Aorta (tissue), 5 donors: ENCODE measurements at regions not wholly inside any gene's neighbourhood (a gene's known extent, or its start where the extent isn't known, plus 50 kb on each side); places are given as distances from the start of the nearest gene placed in this dataset.

Experiments used
- ATAC-seq: fragments of 200-7000 bp; cut with Tn5 transposase; one replicate; pipeline ENCODE4 v1.9.1; 2022; ENCODE audit warnings: moderate library complexity; ENCODE audit not compliant: low FRiP score
- DNase-seq, 2 donors: peaks; one replicate each; pipeline ENCODE4 v3.0.0-alpha.2; 2020
- H3K27ac ChIP-seq, 2 donors: one replicate each; pipeline ENCODE4 v1.5.1; 2013; ENCODE audit warnings: low read length in 2 of 2, mild to moderate bottlenecking in 2 of 2, moderate library complexity in 2 of 2, control low read depth in 1 of 2, inconsistent platforms in 1 of 2, low read depth in 1 of 2
- H3K27me3 ChIP-seq, 2 donors: one replicate each; pipeline ENCODE4 v1.6.1; 2013; ENCODE audit warnings: control low read depth in 1 of 2, low read length in 1 of 2, mild to moderate bottlenecking in 1 of 2, moderate library complexity in 1 of 2; ENCODE audit not compliant: insufficient read depth in 2 of 2, control insufficient read depth in 1 of 2
- H3K36me3 ChIP-seq, 2 donors: one replicate each; pipeline ENCODE4 v1.6.1; 2013; ENCODE audit warnings: control low read depth in 1 of 2, low read length in 1 of 2, mild to moderate bottlenecking in 1 of 2; ENCODE audit not compliant: insufficient read depth in 2 of 2, control insufficient read depth in 1 of 2
- H3K4me1 ChIP-seq, 2 donors: one replicate each; pipeline ENCODE4 v1.6.1; 2013; ENCODE audit warnings: low read length in 2 of 2, control low read depth in 1 of 2, mild to moderate bottlenecking in 1 of 2, moderate library complexity in 1 of 2; ENCODE audit not compliant: insufficient read depth in 2 of 2, control insufficient read depth in 1 of 2
- H3K4me3 ChIP-seq, 2 donors: one replicate each; pipeline ENCODE4 v1.5.1; 2013; ENCODE audit warnings: low read length in 2 of 2, control low read depth in 1 of 2, mild to moderate bottlenecking in 1 of 2
- H3K9me3 ChIP-seq: one replicate; pipeline ENCODE4 v1.6.1; 2013; ENCODE audit warnings: mild to moderate bottlenecking, low read length; ENCODE audit not compliant: control insufficient read depth
- WGBS, 2 donors: extraction: QIAGEN DNeasy Blood & Tissue Kit; methylation state at CpG; one replicate each; pipeline ENCODE4 v1.1.7; 2013; 5-methylcytosine and 5-hydroxymethylcytosine counted together
- intact Hi-C, 2 donors: fragments of 100-400 bp; cut with DNase I; formaldehyde crosslinking; loops; one replicate each; pipeline versions ENCODE4 v1.14.2 to v1.15.0; 2022
- donor health status: healthy with polysubstance abuse.
- donor health status: Bipolar disorder and iron deficiency.
- donor health status: DM: no; HTN: no; CAD: no.
- donor health status: DM: no; HTN: no; CAD: no.
- donor health status: DM: yes; HTN: yes; CAD: no.

DNA sequence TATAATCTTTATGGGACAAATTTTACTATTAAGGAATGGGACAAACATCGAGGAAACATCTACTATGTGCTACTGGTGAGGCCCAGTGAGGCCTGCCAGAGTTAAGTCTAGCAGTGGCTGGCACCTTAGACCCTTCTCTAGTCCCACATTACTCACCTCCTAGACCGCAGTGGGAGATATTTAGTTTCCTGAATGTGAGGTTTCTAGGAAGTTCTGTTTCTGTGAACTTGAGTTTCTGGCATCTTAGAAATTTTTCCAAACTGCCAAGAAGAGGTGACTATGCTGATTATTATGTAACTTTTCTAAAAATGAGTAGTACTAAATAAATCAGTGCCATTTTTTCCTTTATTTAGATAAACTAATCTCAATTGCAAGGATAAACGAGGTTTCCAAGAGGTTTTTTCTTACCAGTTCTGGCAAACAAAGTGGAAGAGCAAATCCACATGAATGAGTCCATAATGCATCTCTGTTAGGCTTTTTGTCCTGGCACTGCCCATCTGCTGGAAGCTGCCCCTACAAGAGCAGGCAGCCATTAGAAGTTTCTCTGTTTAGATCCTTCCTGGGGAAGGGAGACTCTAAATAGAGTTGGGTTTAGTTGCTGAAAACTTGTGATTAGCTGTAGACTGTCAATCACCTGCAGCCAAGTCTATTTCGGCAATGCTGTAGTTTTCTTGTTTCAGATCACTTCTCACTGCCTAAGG is 348.7 kb downstream of the MAN2A1 start:
- intact Hi-C loops, result loop anchor here in 1 of 2 donors (5.0 kb wide), 2 partner anchors 41 to 346 kb away; no protein-coding TSS in a partner anchor
- WGBS, 2 donors, result 6 to 7% methylated on average over 4 of the region's 4 CpGs

GRCh38 chr5:110040178-110040577 is 350.5 kb downstream of the MAN2A1 start:
- 94 to 97% methylated on average over 2 of the region's 2 CpGs for WGBS, 2 donors
- intact Hi-C loops, result no loop called here

More for the DNA sequence above, 348.7 kb downstream of the MAN2A1 start:
- DNase-seq, result peak in 1 of 2 donors; percentile 49
- Histone ChIP-seq H3K4me1 (peaks cover 0 to 7% of the 10 kb centered on the region in 2 donors), H3K27me3 (no peaks in the 10 kb centered on the region), H3K9me3 (no peaks in the 10 kb centered on the region), H3K27ac (peak overlapping the region in 1 of 2 donors; percentile 84), H3K4me3 (no peak overlapping the region), H3K36me3 (no peaks in the 10 kb centered on the region)
- peak; percentile 84 for ATAC-seq

GRCh38 chr5:110043025-110043424 is 353.3 kb downstream of the MAN2A1 start:
- no peak overlapping the region for H3K4me3 ChIP-seq
- WGBS, 2 donors, result 89 to 92% methylated on average over 2 of the region's 2 CpGs

More at GRCh38 chr5:110040178-110040577, 350.5 kb downstream of the MAN2A1 start:
- Histone ChIP-seq H3K4me1 (peaks cover 0 to 7% of the 10 kb centered on the region in 2 donors), H3K9me3 (no peaks in the 10 kb centered on the region), H3K27ac (no peak overlapping the region), H3K36me3 (no peaks in the 10 kb centered on the region), H3K4me3 (no peak overlapping the region), H3K27me3 (no peaks in the 10 kb centered on the region)
- ATAC-seq (no peak), DNase-seq (no peak)

DNA sequence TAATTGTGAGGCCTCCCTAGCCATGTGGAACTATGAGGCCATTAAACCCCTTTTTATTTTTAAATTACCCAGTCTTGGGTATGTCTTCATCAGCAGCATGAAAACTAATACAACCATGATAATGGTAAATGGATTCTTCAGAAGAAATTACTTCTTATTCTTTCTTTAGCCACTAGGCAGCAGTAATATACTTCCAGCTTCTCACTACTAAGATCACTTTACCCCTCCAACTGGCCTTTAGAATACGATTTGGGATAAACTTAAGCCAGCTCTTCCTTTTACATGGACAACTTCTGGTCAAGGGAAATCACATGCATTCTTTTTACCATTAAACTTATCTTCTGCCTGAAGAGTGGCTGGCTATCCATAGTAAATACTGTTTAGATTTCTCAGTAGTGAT is 355.4 kb downstream of the MAN2A1 start:
- no peak overlapping the region for H3K27ac ChIP-seq
- intact Hi-C loops, result no loop called here
- H3K36me3 ChIP-seq, result no peaks in the 10 kb centered on the region
- H3K4me3 ChIP-seq, result no peak overlapping the region
- H3K27me3 ChIP-seq, result no peaks in the 10 kb centered on the region
- no peak for DNase-seq
- H3K9me3 ChIP-seq, result no peaks in the 10 kb centered on the region
- 38 to 41% methylated on average over 1 of the region's 1 CpG for WGBS, 2 donors
- no peaks in the 10 kb centered on the region for H3K4me1 ChIP-seq
- no peak for ATAC-seq

More at GRCh38 chr5:110043025-110043424, 353.3 kb downstream of the MAN2A1 start:
- ATAC-seq (no peak), DNase-seq (no peak)
- no peaks in the 10 kb centered on the region for H3K36me3 ChIP-seq
- peaks cover 0 to 7% of the 10 kb centered on the region in 2 donors for H3K4me1 ChIP-seq
- intact Hi-C loops, result no loop called here
- H3K27ac ChIP-seq, result no peak overlapping the region
- no peaks in the 10 kb centered on the region for H3K27me3 ChIP-seq
- H3K9me3 ChIP-seq, result no peaks in the 10 kb centered on the region

GRCh38 chr5:110048491-110048890 is 358.8 kb downstream of the MAN2A1 start:
- no peaks in the 10 kb centered on the region for H3K9me3 ChIP-seq
- ATAC-seq (no peak), DNase-seq (no peak)
- no peaks in the 10 kb centered on the region for H3K27me3 ChIP-seq
- H3K27ac ChIP-seq, result no peak overlapping the region
- no peaks in the 10 kb centered on the region for H3K4me1 ChIP-seq
- 78 to 79% methylated on average over 2 of the region's 2 CpGs for WGBS, 2 donors
- H3K36me3 ChIP-seq, result no peaks in the 10 kb centered on the region
- intact Hi-C loops, result no loop called here
- no peak overlapping the region for H3K4me3 ChIP-seq

DNA sequence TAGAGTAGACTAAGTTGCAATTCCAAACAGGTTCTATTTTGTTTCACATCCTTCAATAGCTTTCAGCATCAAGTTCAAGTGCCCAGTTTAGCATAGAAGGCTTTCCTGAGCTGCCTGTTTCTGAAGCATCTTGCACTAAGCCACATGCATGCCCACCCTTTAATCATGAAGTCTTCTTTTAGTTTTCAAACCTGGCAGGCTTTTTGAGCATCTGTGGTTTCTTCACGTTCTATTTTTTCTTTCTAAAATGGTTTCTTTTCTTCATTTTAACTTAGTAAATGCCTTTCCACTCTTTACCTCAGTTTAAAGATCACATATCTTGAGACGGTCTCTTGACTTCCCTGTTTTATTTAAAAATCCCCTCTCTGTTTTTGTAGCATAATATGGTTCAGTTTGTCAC is 360.1 kb downstream of the MAN2A1 start:
- H3K36me3 ChIP-seq, result no peaks in the 10 kb centered on the region
- WGBS, 2 donors, result 80 to 86% methylated on average over 2 of the region's 2 CpGs

GRCh38 chr5:110050640-110051345 is 361.1 kb downstream of the MAN2A1 start:
- Histone ChIP-seq H3K36me3 (no peaks in the 10 kb centered on the region), H3K9me3 (no peaks in the 10 kb centered on the region), H3K27me3 (no peaks in the 10 kb centered on the region), H3K4me1 (peaks cover 0 to 4% of the 10 kb centered on the region in 2 donors), H3K4me3 (no peak overlapping the region), H3K27ac (no peak overlapping the region)
- WGBS, 2 donors, result 94% methylated on average over 5 of the region's 5 CpGs
- DNase-seq, result no peak
- intact Hi-C loops, result no loop called here
- ATAC-seq, result no peak

More for the DNA sequence above, 360.1 kb downstream of the MAN2A1 start:
- no peak for DNase-seq
- ATAC-seq, result no peak
- Histone ChIP-seq H3K27me3 (no peaks in the 10 kb centered on the region), H3K4me1 (peaks cover 0 to 2% of the 10 kb centered on the region in 2 donors), H3K4me3 (no peak overlapping the region), H3K27ac (no peak overlapping the region), H3K9me3 (no peaks in the 10 kb centered on the region)
- intact Hi-C loops, result no loop called here

GRCh38 chr5:110053205-110053604 is 363.5 kb downstream of the MAN2A1 start:
- no peaks in the 10 kb centered on the region for H3K9me3 ChIP-seq
- no peaks in the 10 kb centered on the region for H3K27me3 ChIP-seq
- WGBS, 2 donors, result 94 to 98% methylated on average over 1 of the region's 1 CpG
- H3K27ac ChIP-seq, result no peak overlapping the region
- no peak overlapping the region for H3K4me3 ChIP-seq
- peaks cover 0 to 4% of the 10 kb centered on the region in 2 donors for H3K4me1 ChIP-seq
- intact Hi-C loops, result no loop called here
- no peak for ATAC-seq
- H3K36me3 ChIP-seq, result no peaks in the 10 kb centered on the region
- DNase-seq, result no peak

DNA sequence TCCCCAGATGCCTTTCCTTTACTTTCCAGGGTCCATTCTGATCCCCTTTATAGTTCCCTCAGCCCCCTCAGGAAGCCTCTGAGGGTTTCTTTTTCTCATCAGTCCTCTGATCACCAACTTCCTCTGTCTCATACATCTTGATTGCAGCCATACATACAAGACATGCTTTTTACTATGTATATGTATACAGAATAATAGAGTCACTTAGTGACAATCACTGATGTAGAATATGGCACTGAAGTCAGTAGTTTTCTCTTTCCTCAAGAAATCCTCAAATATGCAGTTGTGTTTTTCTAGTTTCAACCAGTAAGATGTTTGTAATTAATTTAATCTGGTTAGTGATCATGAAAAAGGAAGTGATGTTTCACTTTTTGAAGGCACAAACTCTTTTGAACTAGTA is 364.1 kb downstream of the MAN2A1 start:
- peaks cover 0 to 4% of the 10 kb centered on the region in 2 donors for H3K4me1 ChIP-seq
- no peak overlapping the region for H3K4me3 ChIP-seq
- intact Hi-C loops, result no loop called here
- DNase-seq (no peak), ATAC-seq (no peak)
- H3K36me3 ChIP-seq, result no peaks in the 10 kb centered on the region
- no peaks in the 10 kb centered on the region for H3K9me3 ChIP-seq
- H3K27ac ChIP-seq, result no peak overlapping the region
- H3K27me3 ChIP-seq, result no peaks in the 10 kb centered on the region
